ENCODE measurements at regions not wholly inside any gene's neighbourhood (a gene's known extent, or its start where the extent isn't known, plus 50 kb on each side); places are given as distances from the start of the nearest gene placed in this dataset.
"Not testable (repeated sequence)": the region's sequence is repeated elsewhere in the genome, so short reads cannot be mapped to it uniquely, and the experiment has no call there.

GRCh38 chr13:87736849-87737385 is 65.7 kb downstream of the SLITRK5 start:
- DNase-seq = no peak

GRCh38 chr13:87754097-87754496 is 82.9 kb downstream of the SLITRK5 start:
- no peak for DNase-seq

- no peak for DNase-seq
These were observed 98.3 kb downstream of the SLITRK5 start for GRCh38 chr13:87769445-87769844.

GRCh38 chr13:87777387-87777786 is 106.2 kb downstream of the SLITRK5 start:
- no peak for DNase-seq

- DNase-seq = no peak
These were observed 107.0 kb downstream of the SLITRK5 start for GRCh38 chr13:87778128-87778527.

GRCh38 chr13:87779426-87779825 is 108.3 kb downstream of the SLITRK5 start:
- no peak for DNase-seq

GRCh38 chr13:87783366-87783765 is 112.2 kb downstream of the SLITRK5 start:
- DNase-seq = no peak

- DNase-seq = no peak
These were observed 117.2 kb downstream of the SLITRK5 start for GRCh38 chr13:87788363-87788762.

- no peak for DNase-seq
These were observed 121.7 kb downstream of the SLITRK5 start for GRCh38 chr13:87792878-87793277.

- no peak for DNase-seq
These were observed 127.4 kb downstream of the SLITRK5 start for GRCh38 chr13:87798536-87798935.

GRCh38 chr13:87810391-87810801 is 139.2 kb downstream of the SLITRK5 start:
- DNase-seq = no peak

- no peak for DNase-seq
These were observed 139.8 kb downstream of the SLITRK5 start for GRCh38 chr13:87810920-87811344.

- DNase-seq = no peak
These were observed 143.2 kb downstream of the SLITRK5 start for GRCh38 chr13:87814403-87814802.

- DNase-seq = no peak
These were observed 149.1 kb downstream of the SLITRK5 start for GRCh38 chr13:87820241-87820640.

- no peak for DNase-seq
These were observed 150.3 kb downstream of the SLITRK5 start for GRCh38 chr13:87821512-87821911.

- DNase-seq = not testable (repeated sequence)
These were observed 155.1 kb downstream of the SLITRK5 start for GRCh38 chr13:87826301-87826700.

- DNase-seq = no peak
These were observed 156.3 kb downstream of the SLITRK5 start for GRCh38 chr13:87827479-87827878.

- DNase-seq = no peak
These were observed 166.4 kb downstream of the SLITRK5 start for GRCh38 chr13:87837522-87837921.

- DNase-seq = no peak
These were observed 166.8 kb downstream of the SLITRK5 start for GRCh38 chr13:87837946-87838345.

GRCh38 chr13:87851410-87851809 is 180.2 kb downstream of the SLITRK5 start:
- DNase-seq = no peak

GRCh38 chr13:87855553-87855952 is 184.4 kb downstream of the SLITRK5 start:
- DNase-seq = no peak

- DNase-seq = no peak
These were observed 188.1 kb downstream of the SLITRK5 start for GRCh38 chr13:87859261-87859660.

GRCh38 chr13:87867426-87867825 is 196.3 kb downstream of the SLITRK5 start:
- DNase-seq = no peak

GRCh38 chr13:87868731-87869130 is 197.6 kb downstream of the SLITRK5 start:
- DNase-seq = no peak

- DNase-seq = no peak
These were observed 201.6 kb downstream of the SLITRK5 start for GRCh38 chr13:87872813-87873212.

- no peak for DNase-seq
These were observed 206.3 kb downstream of the SLITRK5 start for GRCh38 chr13:87877477-87877876.

Data from NCI-H2107 (cell line).